ENCODE measurements at regions not wholly inside any gene's neighbourhood (a gene's known extent, or its start where the extent isn't known, plus 50 kb on each side); places are given as distances from the start of the nearest gene placed in this dataset.

DNA sequence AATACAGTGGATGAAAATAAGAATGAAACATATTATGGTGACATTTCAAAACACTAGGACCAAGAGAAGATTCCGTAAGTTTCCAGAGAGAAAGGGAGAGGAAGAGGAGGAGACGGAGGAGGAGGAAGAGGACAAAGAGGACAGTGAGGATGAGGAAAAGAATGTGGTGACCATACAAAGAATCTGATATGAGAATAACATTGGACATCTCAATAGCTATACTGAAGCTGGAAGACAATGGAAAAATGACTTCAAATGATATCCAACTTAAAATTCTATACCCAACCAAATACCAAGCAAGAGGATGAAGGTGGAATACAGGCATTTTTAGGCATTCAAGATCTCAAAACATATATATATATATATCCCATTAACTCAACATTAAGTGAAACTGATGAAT is 173.4 kb downstream of the PAWR start:
- TF ChIP-seq, protein P1, sequence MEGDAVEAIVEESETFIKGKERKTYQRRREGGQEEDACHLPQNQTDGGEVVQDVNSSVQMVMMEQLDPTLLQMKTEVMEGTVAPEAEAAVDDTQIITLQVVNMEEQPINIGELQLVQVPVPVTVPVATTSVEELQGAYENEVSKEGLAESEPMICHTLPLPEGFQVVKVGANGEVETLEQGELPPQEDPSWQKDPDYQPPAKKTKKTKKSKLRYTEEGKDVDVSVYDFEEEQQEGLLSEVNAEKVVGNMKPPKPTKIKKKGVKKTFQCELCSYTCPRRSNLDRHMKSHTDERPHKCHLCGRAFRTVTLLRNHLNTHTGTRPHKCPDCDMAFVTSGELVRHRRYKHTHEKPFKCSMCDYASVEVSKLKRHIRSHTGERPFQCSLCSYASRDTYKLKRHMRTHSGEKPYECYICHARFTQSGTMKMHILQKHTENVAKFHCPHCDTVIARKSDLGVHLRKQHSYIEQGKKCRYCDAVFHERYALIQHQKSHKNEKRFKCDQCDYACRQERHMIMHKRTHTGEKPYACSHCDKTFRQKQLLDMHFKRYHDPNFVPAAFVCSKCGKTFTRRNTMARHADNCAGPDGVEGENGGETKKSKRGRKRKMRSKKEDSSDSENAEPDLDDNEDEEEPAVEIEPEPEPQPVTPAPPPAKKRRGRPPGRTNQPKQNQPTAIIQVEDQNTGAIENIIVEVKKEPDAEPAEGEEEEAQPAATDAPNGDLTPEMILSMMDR (conservative IDR thresholded peaks at IDR 0.05): no peak
- TF ChIP-seq EZH2 (IDR thresholded peaks at IDR 0.05; ENCODE audit: low read depth): no peak
- H3K4me1 ChIP-seq (replicated peaks; ENCODE audit: insufficient read depth): no peaks in the 10 kb centered on the region
- H3K9me3 ChIP-seq (ENCODE audit: insufficient read depth, low read depth): peaks cover 4% of the 10 kb centered on the region; the same call in 1 of the 2 replicates
- intact Hi-C loops (cut with micrococcal nuclease; ENCODE audit: unreplicated experiment): no loop called here
- POLR2A ChIA-PET (ENCODE audit: unreplicated experiment): no interaction called here
- no peak overlapping the region for H2AFZ ChIP-seq
- H3K27me3 ChIP-seq (ENCODE audit: insufficient read depth, low read depth): no peaks in the 10 kb centered on the region
- no peaks in the 10 kb centered on the region for H4K20me1 ChIP-seq (ENCODE audit: insufficient read depth)
- no peaks in the 10 kb centered on the region for H3K79me2 ChIP-seq (ENCODE audit: low read depth)
- DNase-seq: no peak
- BruUV-seq (replicated peaks): no TSS peak
- no peak overlapping the region for H3K27ac ChIP-seq
- H3F3A ChIP-seq (ENCODE audit: insufficient read depth, low read depth): no peaks in the 10 kb centered on the region
- no peak overlapping the region for H3K4me3 ChIP-seq
- CTCF ChIA-PET: no interaction called here
- no peaks in the 10 kb centered on the region; the same call in 1 of the 2 replicates for H3K36me3 ChIP-seq (ENCODE audit: low read depth)
- no peak overlapping the region for H3K4me2 ChIP-seq
- H3K9me2 ChIP-seq (ENCODE audit: insufficient read depth): peaks cover 4% of the 10 kb centered on the region; the same call in 1 of the 2 replicates

DNA sequence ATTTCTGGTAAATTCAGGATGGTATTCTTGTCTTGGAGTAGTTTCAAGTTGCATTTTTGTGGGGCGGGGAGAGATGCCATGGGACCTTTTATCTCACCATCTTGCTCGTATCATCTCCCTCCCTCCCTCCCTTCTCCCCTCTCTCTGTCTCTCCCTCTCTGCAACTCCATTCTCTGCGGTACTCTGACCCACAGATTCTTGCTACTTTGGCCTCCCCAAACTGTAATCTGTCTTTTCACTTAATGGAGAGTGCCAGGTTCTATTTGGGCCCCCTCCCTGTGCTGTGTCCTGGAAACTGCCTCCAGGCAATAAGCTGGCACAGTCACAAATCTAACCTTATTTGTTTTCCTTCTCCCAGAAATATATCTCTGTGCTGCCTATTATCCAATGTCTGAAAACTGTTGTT is 175.2 kb downstream of the PAWR start:
- BruUV-seq (replicated peaks): no TSS peak
- H3K27ac ChIP-seq: no peak overlapping the region
- H3K79me2 ChIP-seq (ENCODE audit: low read depth): no peaks in the 10 kb centered on the region
- intact Hi-C loops (cut with micrococcal nuclease; ENCODE audit: unreplicated experiment): no loop called here
- CTCF ChIA-PET: no interaction called here
- no peak overlapping the region for H2AFZ ChIP-seq
- no peaks in the 10 kb centered on the region for H3K4me1 ChIP-seq (replicated peaks; ENCODE audit: insufficient read depth)
- DNase-seq: no peak
- H3K9me3 ChIP-seq (ENCODE audit: insufficient read depth, low read depth): peaks cover 4% of the 10 kb centered on the region; the same call in 1 of the 2 replicates
- no peak for TF ChIP-seq EZH2 (IDR thresholded peaks at IDR 0.05; ENCODE audit: low read depth)
- TF ChIP-seq, protein P1 (conservative IDR thresholded peaks at IDR 0.05): no peak
- no peaks in the 10 kb centered on the region for H3K27me3 ChIP-seq (ENCODE audit: insufficient read depth, low read depth)
- no peaks in the 10 kb centered on the region for H3F3A ChIP-seq (ENCODE audit: insufficient read depth, low read depth)
- H4K20me1 ChIP-seq (ENCODE audit: insufficient read depth): no peaks in the 10 kb centered on the region
- no peak overlapping the region for H3K4me2 ChIP-seq
- H3K36me3 ChIP-seq (ENCODE audit: low read depth): no peaks in the 10 kb centered on the region; the same call in 1 of the 2 replicates
- POLR2A ChIA-PET (ENCODE audit: unreplicated experiment): no interaction called here
- no peaks in the 10 kb centered on the region for H3K9me2 ChIP-seq (ENCODE audit: insufficient read depth)
- H3K4me3 ChIP-seq: no peak overlapping the region

- DNase-seq: no peak
- H3K79me2 ChIP-seq (ENCODE audit: low read depth): no peaks in the 10 kb centered on the region
- ChIA-PET CTCF (no interaction called here), POLR2A (ENCODE audit: unreplicated experiment) (no interaction called here)
- intact Hi-C loops (cut with micrococcal nuclease; ENCODE audit: unreplicated experiment): no loop called here
- no peak overlapping the region for H3K27ac ChIP-seq
- peaks cover 4% of the 10 kb centered on the region; the same call in 1 of the 2 replicates for H3K9me3 ChIP-seq (ENCODE audit: insufficient read depth, low read depth)
- H3K4me3 ChIP-seq: no peak overlapping the region
- H3K4me2 ChIP-seq: no peak overlapping the region
- TF ChIP-seq, protein P1 (conservative IDR thresholded peaks at IDR 0.05): no peak
- no peak for TF ChIP-seq EZH2 (IDR thresholded peaks at IDR 0.05; ENCODE audit: low read depth)
- H3F3A ChIP-seq (ENCODE audit: insufficient read depth, low read depth): no peaks in the 10 kb centered on the region
- H3K9me2 ChIP-seq (ENCODE audit: insufficient read depth): no peaks in the 10 kb centered on the region
- H3K27me3 ChIP-seq (ENCODE audit: insufficient read depth, low read depth): no peaks in the 10 kb centered on the region
- no peaks in the 10 kb centered on the region for H3K4me1 ChIP-seq (replicated peaks; ENCODE audit: insufficient read depth)
- H3K36me3 ChIP-seq (ENCODE audit: low read depth): no peaks in the 10 kb centered on the region; the same call in 1 of the 2 replicates
- H2AFZ ChIP-seq: no peak overlapping the region
- no peaks in the 10 kb centered on the region for H4K20me1 ChIP-seq (ENCODE audit: insufficient read depth)
- BruUV-seq (replicated peaks): no TSS peak
Observed at GRCh38 chr12:79514730-79515529, 175.8 kb downstream of the PAWR start.

Data from PC-9 (cell line).